NCI-H82 treated with DMSO at 0.1 percent for 48 hours (cell line): ENCODE measurements at regions not wholly inside any gene's neighbourhood (a gene's known extent, or its start where the extent isn't known, plus 50 kb on each side); places are given as distances from the start of the nearest gene placed in this dataset.
"Not testable (repeated sequence)": the region's sequence is repeated elsewhere in the genome, so short reads cannot be mapped to it uniquely, and the experiment has no call there.

Experiments used
- DNase-seq: peaks from one replicate; lab custom pipeline; 2025; ENCODE audit not compliant: unreplicated experiment; lab: John Stamatoyannopoulos, UW

DNA sequence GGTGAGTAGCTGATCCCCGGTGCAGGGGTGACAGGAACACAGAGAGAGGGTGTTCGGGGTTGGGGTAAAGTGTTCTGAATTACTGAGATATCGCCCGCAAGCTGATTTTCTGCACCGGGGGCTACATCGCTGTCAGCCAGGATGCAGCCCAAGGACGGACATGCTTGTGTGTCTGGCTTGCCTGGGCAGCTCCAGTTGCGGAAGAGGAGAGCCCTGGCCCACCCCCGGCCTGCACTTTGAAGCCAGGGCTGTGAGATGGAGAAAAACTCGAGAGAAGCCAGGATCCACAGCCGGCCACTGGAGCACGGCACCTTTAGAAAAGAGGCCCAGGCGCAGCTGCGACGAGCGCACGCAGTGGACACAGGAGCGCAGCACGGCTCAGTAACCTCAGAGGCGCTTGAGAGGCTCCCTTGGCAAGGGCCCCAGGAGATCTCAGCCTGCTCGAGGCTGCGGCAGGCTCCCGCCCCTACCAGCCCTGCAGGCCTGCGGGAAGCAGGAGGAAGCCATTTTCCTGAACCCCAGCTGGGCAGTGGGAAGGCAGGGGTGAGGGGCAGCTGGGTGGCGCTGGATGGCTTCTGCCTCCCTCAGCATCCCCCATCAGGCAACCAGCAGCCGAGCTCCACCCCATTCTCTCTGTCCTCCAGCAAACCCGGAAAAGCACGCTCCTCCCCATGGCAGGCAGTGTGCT, 59.2 kb downstream of the C9orf50 start:
- no peak for DNase-seq

DNA sequence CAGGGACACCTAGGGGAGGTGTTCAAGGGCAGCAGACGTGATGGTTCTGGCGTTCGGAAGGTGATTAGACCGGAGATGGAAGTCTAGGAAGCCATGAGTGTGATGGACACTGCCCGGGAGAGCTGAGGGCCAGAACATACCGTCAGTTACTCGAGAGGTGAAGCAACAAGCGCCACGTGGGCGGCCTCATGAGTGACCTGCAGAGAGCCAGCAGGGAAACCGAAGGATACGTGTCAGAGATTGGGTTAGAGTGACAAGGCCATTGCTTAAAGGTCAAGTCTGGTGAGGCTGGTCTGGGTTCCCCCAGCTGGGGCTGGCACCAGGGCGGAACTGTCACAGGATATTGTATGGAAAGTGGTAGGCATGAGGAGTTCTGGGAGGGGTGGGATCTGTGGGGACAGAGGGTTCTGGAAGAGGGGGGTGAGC, 60.0 kb downstream of the C9orf50 start:
- DNase-seq: no peak

DNA sequence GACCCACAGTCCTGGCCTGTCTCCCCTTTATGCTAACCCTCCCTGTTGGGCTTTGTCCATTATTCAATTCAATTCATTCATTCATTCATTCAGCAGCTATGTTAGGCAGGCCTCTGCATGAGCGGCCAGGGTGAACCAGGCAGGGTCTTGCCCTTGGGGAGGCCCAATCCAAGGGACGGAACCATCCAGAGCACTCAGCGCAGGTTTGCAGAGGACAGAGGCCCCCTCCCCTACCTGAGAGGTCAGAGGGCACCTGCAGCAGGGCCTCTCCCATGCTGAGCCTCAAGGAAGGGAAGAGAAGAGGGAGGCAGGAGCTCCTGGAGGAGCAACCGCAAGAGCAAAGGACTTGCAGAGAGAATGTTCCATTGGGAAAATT, 61.4 kb downstream of the C9orf50 start:
- no peak for DNase-seq

DNA sequence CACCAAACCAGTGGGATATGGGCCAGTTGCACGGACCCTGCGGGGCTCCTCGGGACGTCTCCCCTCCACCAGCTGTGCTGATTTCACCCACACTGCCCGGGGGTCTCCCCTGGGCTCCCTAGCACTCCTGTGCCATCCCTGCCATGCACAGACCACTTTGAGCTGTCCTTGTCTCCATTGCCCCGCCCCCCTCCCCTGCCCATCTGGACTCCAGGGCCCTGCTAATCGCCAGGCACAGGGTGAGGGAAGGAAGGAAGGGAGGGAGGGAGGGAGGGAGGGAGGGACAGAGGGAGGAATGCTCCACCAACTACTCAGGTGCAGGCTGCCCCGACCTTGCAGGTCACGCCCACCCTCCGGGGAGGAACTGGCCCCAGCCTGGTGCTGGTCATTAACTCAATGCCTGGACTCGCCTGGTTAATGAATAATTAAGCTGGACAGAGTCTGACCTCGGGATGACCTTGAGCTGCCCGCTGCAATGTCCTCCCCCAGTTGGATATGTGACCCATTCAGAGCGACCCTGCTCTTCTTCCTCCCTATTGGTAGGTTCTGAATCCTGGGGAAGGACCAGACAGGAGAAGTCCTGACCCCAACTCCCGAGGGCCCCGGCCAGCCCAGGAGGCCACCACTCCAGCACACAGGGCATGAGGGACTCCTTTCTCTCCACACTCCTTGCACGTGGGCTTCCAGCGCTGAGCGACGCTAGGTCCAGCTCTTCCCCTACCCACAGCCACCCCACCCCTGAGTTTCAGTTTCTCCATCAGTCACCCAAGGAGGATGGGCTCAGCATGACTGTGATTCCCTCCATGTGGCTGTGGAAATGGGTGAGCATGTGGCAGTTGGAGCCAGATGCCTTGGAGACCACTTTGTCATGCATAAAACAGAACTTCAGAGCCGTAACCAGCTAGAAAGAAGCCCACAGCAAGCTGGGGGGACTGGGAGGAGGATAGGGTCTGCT, 62.1 kb downstream of the C9orf50 start:
- DNase-seq: peak; percentile 52

DNA sequence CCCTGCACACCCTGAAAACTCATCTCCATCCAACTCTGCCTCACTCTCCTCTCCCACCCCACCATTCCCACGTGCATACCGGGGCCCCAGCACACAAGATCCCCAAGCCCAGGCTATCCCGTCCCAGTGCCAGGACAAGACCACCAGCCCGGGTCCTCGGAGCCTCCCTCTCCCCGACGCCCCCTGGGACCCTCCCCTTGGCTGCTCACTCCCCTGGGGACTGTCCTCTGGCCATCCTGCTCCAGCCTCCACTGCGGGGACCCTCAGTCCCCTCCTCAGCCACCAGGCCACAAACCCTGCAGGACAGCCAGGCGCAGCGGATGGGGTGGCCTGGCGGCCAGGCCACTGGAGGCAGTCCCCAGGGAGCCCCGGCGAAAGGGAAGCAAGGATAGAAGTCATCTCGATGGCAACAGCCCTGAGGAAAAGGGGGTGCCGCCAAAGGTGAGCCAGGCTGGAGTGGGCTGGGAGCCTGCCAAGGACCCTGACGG, 62.8 kb downstream of the C9orf50 start:
- no peak for DNase-seq

DNA sequence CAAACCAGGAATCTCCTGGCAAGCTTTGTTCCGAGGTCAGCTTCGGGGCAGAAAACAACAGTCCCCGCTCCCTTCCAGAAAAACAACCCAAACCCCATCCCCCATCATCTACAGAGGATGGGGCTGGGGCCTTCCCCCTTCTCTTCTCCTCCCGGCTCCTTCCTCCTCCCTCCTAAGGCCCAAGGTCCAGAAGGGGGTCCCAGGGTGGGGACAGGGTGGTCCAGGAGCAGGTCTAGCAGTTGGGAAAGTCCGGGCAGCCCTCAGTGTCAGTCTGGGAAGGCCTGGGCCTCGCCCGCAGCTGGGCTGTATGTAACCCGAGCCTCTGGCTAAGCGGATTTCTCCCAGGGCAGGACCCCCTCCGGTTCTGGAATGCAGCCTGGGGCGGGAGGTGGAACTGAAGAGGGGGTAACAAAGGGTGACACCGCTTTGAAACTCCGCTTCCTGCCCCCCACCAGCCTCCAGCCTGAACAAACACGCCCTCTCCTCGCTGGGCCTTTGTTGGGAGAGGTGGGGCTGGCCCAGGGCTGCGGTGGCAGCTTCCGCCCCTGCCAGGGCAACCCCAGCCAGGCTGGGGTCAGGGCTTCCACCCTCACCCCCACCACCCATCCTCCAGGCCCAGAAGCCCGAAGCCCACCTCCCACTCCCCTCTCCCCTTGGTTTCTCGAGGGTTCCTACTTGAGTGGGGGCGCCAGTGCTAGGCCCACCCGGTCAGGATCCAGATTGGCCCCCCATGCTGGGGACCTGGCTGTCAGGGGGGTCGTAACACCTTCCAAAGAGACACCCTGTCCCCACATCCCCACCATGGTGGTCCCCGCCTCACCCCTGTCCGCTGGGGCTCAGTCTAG, 63.5 kb downstream of the C9orf50 start:
- peak; percentile 49 for DNase-seq

DNA sequence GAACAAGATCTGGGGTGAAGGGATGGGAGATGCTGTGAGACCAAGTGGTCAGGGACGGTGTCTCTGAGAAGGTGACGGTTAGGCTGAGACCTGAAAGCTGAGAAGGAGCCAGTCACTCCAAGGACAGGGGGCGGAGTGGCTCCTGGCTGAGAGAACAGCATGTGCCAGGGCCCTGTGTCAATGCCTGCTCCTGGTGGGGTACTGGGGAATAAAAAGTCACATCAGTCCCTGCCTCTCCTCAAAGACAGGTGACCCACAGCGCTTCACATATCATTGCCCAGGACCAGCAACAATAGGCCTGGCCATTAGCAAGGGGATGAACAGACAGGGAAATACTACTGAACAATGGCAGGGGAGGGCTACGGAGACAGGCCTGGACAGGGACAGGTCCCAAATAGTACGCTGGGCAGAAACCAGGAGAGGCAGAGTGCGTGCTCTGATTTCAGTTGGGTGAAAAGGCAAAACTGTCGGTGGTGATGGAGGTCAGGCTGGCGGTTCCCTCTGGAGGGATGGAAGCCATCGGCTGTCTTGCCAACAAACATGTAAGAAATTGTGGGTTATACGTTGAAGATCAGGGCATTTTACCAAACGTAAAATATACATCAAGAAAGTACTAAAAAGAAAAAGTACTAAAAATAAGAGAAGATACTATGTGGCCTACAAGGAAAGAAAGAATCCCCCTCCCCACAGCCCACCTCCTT, 64.3 kb downstream of the C9orf50 start:
- no peak for DNase-seq

DNA sequence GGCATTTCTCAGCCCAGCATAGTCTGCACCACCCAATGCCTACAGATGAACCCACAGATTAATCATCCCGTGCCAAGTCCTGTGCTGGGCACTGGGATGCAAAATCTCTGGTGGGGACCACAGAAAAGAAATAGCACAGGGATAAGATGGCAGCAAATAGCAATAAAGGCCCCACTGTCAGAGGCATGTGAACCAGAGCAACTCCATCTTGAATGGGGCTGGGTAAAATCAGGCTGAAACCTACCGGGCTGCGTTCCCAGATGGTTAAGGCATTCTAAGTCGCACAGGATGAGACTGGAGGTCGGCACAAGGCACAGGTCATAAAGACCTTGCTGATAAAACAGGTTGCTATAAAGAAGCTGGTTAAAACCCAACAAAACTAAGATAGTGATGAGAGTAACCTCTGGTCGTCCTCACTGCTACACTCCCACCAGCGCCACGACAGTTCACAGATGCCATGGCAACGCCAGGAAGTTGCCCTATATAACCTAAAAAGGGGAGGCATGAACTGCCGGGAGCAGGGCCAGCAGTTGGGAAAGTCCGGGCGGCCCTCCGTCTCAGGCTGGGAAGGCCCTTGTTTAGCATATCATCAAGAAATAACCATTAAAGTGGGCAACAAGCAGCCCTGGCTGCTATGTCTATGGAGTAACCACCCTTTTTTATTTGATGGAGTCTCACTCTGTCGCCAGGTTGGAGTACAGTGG, 65.2 kb downstream of the C9orf50 start:
- no peak for DNase-seq

DNA sequence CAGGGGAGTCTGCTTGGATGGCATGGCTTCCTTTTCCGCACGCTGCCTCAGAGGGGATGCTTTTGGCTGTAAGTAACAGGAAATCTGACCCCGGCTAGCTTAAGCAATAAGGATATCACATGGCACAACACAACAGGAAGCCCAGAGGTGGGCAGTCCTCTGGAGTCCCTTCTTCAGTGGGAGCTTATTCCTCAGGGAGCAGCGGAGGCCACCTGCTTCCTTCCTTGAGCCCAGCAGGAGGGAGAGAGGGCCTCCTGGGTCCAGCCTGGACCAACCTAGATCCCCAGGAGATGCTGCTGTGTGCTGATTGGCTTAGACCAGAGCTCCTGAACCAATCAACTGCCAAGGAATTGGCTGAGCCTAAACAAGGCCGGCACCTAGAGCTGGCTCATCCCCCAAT, 66.3 kb downstream of the C9orf50 start:
- DNase-seq: peak; percentile 61

DNA sequence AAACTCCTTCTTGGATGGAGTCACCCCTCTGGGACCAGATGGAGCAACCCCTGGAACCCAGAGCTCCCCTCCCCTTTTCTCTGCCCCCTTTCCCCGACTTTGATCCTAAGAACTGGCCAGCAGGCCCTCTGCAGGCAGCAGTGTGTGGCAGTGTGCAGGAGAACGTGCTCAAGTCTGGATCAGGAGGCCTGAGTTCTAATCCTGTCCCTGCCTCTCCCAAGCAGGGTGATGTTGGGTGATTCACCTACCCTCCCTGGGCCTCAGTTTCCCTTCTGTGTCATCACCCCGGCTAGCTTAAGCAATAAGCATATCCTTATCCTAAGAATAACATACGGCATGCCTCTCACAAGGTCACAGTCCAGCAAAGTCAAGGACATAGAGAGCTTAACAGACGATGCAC, 67.6 kb downstream of the C9orf50 start:
- DNase-seq: peak; percentile 71

DNA sequence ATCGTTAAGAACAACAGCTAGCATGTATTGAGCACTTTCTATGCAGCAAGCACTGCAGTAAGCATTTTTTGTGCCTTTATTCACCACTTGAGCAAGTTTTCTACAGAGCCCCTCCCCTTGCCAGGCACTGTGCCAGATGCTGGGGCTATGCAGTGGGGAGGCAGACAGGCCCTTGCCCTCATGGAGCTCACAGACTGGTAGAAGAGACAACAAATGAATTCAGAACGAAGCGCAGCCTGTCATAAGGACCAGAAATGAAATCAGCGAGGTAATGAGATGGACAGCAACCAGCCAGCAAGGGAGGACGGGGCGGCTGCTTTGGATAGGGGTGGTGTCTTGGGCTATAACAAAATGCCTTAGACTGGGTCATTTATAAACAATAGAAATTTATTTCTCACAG, 68.8 kb downstream of the C9orf50 start:
- DNase-seq: no peak

DNA sequence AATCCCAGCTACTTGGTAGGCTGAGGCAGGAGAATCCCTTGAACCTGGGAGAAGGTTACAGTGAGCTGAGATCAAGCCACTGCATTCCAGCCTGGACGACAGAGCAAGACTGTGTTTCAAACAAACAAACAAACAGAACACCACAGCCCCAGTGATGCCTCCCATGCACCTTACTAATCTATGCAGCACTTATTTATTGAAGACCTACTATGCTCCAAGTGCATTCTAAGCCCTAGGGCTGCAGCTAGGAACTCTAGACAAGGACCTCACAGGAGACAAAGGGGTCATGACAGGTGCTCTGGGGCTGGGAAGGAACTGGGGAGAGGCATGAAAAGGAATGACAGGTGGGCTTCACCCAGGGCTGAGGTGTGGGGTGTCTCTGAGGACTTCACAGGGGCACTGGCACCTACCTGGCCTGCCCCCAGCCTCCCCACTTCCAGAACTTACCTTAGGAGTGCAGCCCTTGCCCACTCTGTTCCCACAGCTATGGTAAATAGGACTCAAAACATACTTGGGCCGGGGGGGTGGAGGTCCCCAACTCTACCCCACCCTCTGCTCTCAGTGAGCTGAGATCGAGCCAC, 69.4 kb downstream of the C9orf50 start:
- DNase-seq: no peak

DNA sequence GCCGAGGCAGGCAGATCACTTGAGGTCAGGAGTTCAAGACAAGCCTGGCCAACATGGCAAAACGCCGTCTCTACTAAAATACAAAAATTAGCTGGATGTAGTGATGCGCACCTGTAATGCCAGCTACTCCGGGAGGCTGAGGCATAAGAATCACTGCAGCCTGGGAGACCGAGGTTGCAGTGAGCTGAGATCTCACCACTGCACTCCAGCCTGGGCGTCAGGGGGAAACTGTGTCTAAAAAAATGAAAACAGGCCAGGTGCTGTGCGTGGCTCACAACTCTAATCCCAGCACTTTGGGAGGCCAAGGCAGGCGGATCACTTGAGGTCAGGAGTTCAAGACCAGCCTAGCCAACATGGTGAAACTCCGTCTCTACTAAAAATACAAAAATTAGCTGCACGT, 69.9 kb downstream of the C9orf50 start:
- DNase-seq: not testable (repeated sequence)

DNA sequence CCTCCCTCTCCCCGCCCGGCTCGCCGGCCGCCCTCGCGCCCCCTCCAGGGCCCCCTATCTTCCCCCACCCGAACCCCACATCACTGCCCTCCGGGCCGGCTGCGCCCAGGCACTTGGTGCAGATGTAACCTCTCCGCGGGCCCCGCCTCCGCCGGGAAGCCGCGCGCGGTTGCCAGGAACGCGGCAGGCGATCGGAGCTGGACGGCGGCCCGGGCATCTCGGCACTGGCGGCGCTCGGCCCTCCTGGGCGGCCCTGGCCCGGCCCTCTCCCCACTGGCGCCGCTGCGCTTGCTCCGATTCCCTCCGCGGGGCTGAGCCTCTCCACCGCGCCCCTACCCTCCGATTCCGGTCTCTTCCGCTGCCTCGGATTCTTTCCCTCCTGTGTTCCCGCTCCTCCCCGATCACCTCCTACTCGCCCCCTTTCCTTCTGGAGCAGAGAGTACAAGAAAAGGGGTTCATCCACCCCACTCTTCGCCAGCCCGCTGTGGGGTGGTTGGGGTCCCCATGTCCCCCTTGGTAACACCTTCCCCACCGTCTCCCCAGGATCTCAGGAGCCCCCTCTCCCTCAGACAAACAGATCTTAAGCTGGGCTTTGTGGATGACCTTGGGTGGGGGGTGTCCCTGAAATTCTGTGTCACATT, 70.6 kb downstream of the C9orf50 start:
- no peak for DNase-seq

DNA sequence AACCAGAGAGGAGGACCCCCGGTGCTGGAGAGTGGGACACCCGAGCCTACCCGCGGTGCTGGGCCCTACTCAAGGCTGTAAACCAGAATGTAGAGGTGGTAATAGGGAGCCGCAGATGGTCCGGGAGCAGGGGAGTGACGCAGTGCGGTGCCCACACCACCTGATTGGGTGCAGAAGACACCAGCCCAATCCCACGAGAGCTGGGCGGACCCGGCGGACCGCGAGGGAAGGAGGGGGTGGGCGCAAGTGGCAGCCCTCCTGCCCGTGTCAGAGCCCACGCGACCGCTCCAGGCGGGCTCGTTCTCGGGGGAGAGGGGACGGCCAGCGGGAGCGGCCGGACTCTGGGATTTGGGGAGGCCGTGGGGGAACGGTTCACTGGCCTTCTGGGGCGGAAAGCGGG, 71.2 kb downstream of the C9orf50 start:
- DNase-seq: no peak

DNA sequence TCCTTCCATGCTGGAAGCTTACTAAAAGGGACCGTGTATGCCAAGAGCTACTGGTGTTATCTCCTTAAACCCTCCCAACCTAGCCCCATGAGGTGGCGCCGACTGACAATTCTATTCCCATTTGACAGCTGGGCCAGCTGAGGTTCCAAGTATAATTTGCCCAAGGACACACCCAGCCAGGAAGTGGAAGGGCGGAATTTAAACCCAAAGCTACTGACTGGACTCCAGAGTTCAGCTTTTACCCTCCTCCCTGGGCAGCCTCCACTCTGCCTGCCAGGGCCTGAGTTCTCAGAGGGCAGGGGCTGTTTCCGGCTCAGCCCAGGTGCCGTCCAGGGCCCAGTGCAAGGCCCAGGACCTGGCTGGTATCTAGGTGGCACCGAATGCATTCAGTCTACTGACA, 71.8 kb downstream of the C9orf50 start:
- no peak for DNase-seq

DNA sequence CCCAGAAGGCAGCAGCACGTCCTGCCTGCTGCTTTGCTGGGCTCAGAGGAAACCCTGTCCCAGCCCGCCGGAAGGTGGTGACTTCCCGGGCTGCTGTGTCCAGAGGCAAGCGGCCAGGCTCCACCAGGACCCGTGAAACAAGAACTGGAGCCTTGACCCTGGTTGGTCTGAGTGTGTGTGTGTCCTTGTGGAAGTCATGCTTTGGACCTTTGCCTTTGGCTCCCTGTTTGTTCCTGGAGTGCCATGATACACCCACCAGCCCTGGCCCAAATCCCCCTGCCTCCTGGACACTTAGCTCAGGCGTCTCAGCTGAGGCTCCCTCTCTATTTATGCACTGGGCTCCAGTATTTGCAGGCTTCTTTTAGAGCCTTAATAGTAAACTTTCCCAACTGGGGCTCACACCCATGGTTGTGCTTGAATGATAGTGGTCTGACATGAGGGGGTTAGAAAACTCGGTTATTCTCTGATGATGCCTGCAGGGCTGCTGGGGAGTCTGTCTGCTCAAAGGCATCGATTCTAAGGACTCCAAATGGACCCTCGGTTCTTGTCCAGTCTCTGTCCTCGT, 72.2 kb downstream of the C9orf50 start:
- DNase-seq: no peak

DNA sequence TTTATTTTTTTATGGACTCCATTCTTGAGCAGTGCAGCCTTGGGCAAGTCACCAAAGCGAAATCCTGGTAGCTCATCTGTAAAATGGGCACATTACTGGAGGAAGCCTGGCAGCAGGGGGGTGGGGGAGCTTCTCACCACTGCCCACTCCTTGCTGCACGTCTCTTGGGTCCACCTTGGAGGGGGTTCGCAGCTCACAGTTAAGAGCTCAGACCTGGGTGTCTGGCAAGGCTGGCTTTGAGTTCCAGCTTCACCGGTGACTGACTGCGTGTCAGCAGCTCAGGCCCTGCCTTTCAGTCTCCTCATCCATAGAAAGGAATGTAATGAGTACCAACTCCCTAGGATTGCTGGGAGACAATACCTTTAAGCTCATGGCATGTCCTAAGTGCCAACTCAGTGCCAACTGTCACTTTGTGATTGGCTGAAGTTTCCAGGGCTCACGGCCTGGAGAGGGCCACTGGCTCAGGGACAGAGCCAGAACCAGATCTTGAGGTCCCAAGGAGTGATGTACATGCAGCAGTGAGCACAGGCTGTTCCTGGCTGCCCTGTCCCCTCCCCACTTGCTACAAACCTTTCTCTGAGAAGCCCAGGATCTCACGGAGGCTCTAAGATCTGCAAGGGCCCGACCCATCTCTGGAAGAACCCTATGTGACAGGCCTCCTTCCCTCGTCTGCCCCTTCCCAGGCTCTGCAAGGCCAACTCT, 72.9 kb downstream of the C9orf50 start:
- DNase-seq: no peak
